OCI-LY7 (cell line): ENCODE measurements at regions not wholly inside any gene's neighbourhood (a gene's known extent, or its start where the extent isn't known, plus 50 kb on each side); places are given as distances from the start of the nearest gene placed in this dataset.
"Not testable (repeated sequence)": the region's sequence is repeated elsewhere in the genome, so short reads cannot be mapped to it uniquely, and the experiment has no call there.

Experiments
- BruUV-seq: library from RNA; stranded (reverse); fragments of 400-500 nt; replicated peaks from 2 replicates; lab custom pipeline; 2021; lab: Mats Ljungman, UMichigan
- CTCF ChIA-PET: fragments of 300-600 bp; sonication (Branson Sonifier 250); formaldehyde crosslinking; loops from one replicate; lab custom pipeline; 2022; ENCODE audit warnings: antibody characterized with exemption; ENCODE audit not compliant: unreplicated experiment; lab: Charles Lee
- POLR2A ChIA-PET: fragments of 300-600 bp; sonication (Branson Sonifier 250); formaldehyde crosslinking; loops from one replicate; lab custom pipeline; 2022; ENCODE audit warnings: antibody characterized with exemption; lab: Charles Lee
- DNase-seq: peaks from one replicate; pipeline ENCODE4 v3.0.0-alpha.2; 2015; ENCODE audit warnings: low spot score
- H2AFZ ChIP-seq: fragments of 200-600 bp; sonication (generic), shearing (Covaris generic); 2 replicates; pipeline ENCODE4 v1.6.1; 2014; ENCODE audit warnings: mild to moderate bottlenecking, antibody characterized with exemption, low read length, moderate library complexity
- H3K27ac ChIP-seq: fragments of 200-600 bp; sonication (generic); 2 replicates; pipeline ENCODE4 v1.5.1; 2014; ENCODE audit warnings: mixed run types, low read depth, mild to moderate bottlenecking, moderate library complexity, low read length, inconsistent platforms; ENCODE audit not compliant: poor library complexity, severe bottlenecking
- H3K36me3 ChIP-seq: fragments of 200-600 bp; sonication (generic); 2 replicates; pipeline ENCODE4 v1.6.1; 2014; ENCODE audit warnings: mild to moderate bottlenecking, antibody characterized with exemption, low read length, moderate library complexity, mixed read lengths; ENCODE audit not compliant: insufficient read depth
- H3K4me1 ChIP-seq: fragments of 200-600 bp; sonication (generic); 2 replicates; pipeline ENCODE4 v1.5.1; 2014; ENCODE audit warnings: mild to moderate bottlenecking, low read length; ENCODE audit not compliant: insufficient read depth, poor library complexity, severe bottlenecking
- H3K4me2 ChIP-seq: fragments of 200-600 bp; sonication (generic); 2 replicates; pipeline ENCODE4 v1.6.1; 2014; ENCODE audit warnings: mild to moderate bottlenecking, low read length
- H3K4me3 ChIP-seq: fragments of 200-600 bp; sonication (generic); 2 replicates; pipeline ENCODE4 v1.5.1; 2014; ENCODE audit warnings: mild to moderate bottlenecking, low read depth, low read length; ENCODE audit not compliant: poor library complexity, severe bottlenecking
- H3K79me2 ChIP-seq: fragments of 200-600 bp; sonication (generic); 2 replicates; pipeline ENCODE4 v1.6.1; 2016; ENCODE audit warnings: low read depth, mild to moderate bottlenecking, low read length, moderate library complexity, mixed read lengths; ENCODE audit not compliant: insufficient read depth
- H3K9me2 ChIP-seq: fragments of 200-600 bp; sonication (generic); 2 replicates; pipeline ENCODE4 v1.6.1; 2016; ENCODE audit warnings: mild to moderate bottlenecking, low read length, mixed read lengths; ENCODE audit not compliant: insufficient read depth
- H3K9me3 ChIP-seq: fragments of 200-600 bp; sonication (generic); 2 replicates; pipeline ENCODE4 v1.6.1; 2014; ENCODE audit warnings: mild to moderate bottlenecking, mixed run types, low read length, mixed read lengths
- H4K20me1 ChIP-seq: fragments of 200-600 bp; sonication (generic); 2 replicates; pipeline ENCODE4 v1.6.1; 2014; ENCODE audit warnings: mild to moderate bottlenecking, antibody characterized with exemption, low read length, moderate library complexity, mixed read lengths; ENCODE audit not compliant: insufficient read depth
- EZH2phosphoT487 ChIP-seq: fragments of 200-600 bp; sonication (generic); IDR thresholded peaks from 2 replicates; pipeline ENCODE4 v1.6.1; 2018; ENCODE audit warnings: low read depth, borderline replicate concordance, mild to moderate bottlenecking, mixed run types, antibody characterized with exemption, low read length, moderate library complexity, mixed read lengths
- intact Hi-C: fragments of 100-400 bp; cut with micrococcal nuclease; formaldehyde crosslinking; loops from one replicate; pipeline ENCODE4 v1.10.0; 2022; ENCODE audit not compliant: unreplicated experiment
- TF ChIP-seq, protein P1 (sequence below): fragments of 200-600 bp; sonication (generic); conservative IDR thresholded peaks from 2 replicates; pipeline ENCODE4 v1.5.1; 2014; ENCODE audit warnings: mild to moderate bottlenecking, antibody characterized with exemption, low read length, moderate library complexity, mixed read lengths

DNA sequence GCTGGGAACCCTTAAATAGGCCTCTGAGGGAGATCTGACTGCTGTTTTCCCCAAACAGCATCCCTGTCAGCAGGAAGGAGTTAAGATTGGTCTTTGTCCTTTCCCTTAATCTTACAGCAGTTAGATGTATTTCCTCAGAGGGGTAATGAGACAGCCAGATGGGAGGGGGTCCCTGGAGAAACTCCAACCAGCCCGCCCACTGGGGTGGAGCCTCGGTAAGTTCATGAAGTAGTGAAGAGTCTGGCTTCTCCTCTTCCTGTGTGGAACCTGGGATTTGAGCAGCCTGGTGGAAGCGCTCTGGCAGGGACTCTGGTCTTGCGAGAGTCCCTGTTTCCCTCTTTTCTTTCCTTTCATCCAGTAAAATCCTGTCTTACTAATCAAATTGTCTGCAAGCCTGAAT lies 330.0 kb downstream of the TLL1 start:
- BruUV-seq: no TSS peak
- Histone ChIP-seq H3K27ac (no peak overlapping the region), H3K9me2 (no peaks in the 10 kb centered on the region), H3K4me2 (no peak overlapping the region), H3K4me3 (no peak overlapping the region), H3K9me3 (no peaks in the 10 kb centered on the region), H3K4me1 (no peaks in the 10 kb centered on the region), H4K20me1 (no peaks in the 10 kb centered on the region), H3K36me3 (no peaks in the 10 kb centered on the region), H3K79me2 (no peaks in the 10 kb centered on the region), H2AFZ (no peak overlapping the region)
- no peak for DNase-seq
- TF ChIP-seq, protein P1, sequence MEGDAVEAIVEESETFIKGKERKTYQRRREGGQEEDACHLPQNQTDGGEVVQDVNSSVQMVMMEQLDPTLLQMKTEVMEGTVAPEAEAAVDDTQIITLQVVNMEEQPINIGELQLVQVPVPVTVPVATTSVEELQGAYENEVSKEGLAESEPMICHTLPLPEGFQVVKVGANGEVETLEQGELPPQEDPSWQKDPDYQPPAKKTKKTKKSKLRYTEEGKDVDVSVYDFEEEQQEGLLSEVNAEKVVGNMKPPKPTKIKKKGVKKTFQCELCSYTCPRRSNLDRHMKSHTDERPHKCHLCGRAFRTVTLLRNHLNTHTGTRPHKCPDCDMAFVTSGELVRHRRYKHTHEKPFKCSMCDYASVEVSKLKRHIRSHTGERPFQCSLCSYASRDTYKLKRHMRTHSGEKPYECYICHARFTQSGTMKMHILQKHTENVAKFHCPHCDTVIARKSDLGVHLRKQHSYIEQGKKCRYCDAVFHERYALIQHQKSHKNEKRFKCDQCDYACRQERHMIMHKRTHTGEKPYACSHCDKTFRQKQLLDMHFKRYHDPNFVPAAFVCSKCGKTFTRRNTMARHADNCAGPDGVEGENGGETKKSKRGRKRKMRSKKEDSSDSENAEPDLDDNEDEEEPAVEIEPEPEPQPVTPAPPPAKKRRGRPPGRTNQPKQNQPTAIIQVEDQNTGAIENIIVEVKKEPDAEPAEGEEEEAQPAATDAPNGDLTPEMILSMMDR: no peak
- TF ChIP-seq EZH2phosphoT487: no peak
- ChIA-PET POLR2A (interaction anchor here (0.6 kb wide), 1 partner anchor 1948 kb away, joined by 4 read pairs; no protein-coding TSS in a partner anchor), CTCF (no interaction called here)
- intact Hi-C loops: no loop called here

DNA sequence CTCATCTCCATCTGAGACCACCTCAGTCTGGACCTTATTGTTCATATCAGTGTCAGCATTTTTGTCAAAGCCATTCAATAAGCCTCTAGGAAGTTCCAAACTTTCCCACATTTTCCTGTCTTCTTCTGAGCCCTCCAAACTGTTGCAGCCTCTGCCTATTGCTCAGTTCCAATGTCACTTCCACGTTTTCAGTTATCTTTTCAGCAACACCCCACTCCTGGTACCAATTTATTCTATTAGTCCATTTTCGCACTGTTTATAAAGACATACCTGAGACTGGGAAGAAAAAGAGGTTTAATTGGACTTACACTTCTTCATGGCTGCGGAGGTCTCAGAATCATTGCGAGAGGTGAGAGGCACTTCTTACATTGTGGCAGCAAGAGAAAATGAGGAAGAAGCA lies 339.3 kb downstream of the TLL1 start:
- H3K9me3 ChIP-seq, H2AFZ ChIP-seq, CTCF ChIA-PET, DNase-seq, H3K9me2 ChIP-seq, POLR2A ChIA-PET, H4K20me1 ChIP-seq, H3K79me2 ChIP-seq, H3K4me3 ChIP-seq, H3K4me1 ChIP-seq, H3K4me2 ChIP-seq, H3K27ac ChIP-seq, BruUV-seq, intact Hi-C loops, H3K36me3 ChIP-seq: not testable (repeated sequence)

DNA sequence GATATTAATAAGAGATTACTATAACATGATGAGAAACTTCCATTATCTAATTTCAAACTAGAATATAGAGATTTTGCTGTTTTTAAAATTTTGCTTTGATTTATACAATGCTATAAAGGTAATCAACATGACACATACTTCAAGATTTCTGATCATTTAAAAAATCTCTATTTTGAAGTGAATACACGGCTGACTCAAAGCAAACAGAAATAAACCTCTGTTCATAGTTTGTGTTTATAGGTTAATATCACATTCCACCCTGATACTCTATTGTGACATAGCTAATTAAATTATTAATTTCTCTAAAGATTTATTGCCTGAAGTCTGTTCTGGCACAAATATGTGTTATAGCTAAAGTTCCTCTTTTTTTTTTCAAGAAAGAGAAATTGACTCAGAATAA lies 349.2 kb downstream of the TLL1 start:
- no peaks in the 10 kb centered on the region for H4K20me1 ChIP-seq
- ChIA-PET POLR2A (interaction anchor here (0.6 kb wide), 2 partner anchors 378 to 845 kb away, joined by 3 to 5 read pairs; no protein-coding TSS in a partner anchor), CTCF (no interaction called here)
- BruUV-seq: no TSS peak
- TF ChIP-seq, protein P1: no peak
- no peak for TF ChIP-seq EZH2phosphoT487
- no peaks in the 10 kb centered on the region for H3K36me3 ChIP-seq
- H3K79me2 ChIP-seq: no peaks in the 10 kb centered on the region
- no peak for DNase-seq
- no peaks in the 10 kb centered on the region for H3K9me2 ChIP-seq
- H2AFZ ChIP-seq: no peak overlapping the region
- H3K4me1 ChIP-seq: no peaks in the 10 kb centered on the region
- H3K27ac ChIP-seq: no peak overlapping the region
- H3K4me3 ChIP-seq: no peak overlapping the region
- no peak overlapping the region for H3K4me2 ChIP-seq
- intact Hi-C loops: no loop called here
- no peaks in the 10 kb centered on the region for H3K9me3 ChIP-seq
